SHP77 (cell line): ENCODE measurements at regions not wholly inside any gene's neighbourhood (a gene's known extent, or its start where the extent isn't known, plus 50 kb on each side); places are given as distances from the start of the nearest gene placed in this dataset.
A peak's percentile ranks its signal among the peaks of the same experiment; 100 is the strongest.

ENCODE experiments used
- DNase-seq, 2 experiments: peaks; one replicate each; lab custom pipeline; 2025; lab: John Stamatoyannopoulos, UW

DNA sequence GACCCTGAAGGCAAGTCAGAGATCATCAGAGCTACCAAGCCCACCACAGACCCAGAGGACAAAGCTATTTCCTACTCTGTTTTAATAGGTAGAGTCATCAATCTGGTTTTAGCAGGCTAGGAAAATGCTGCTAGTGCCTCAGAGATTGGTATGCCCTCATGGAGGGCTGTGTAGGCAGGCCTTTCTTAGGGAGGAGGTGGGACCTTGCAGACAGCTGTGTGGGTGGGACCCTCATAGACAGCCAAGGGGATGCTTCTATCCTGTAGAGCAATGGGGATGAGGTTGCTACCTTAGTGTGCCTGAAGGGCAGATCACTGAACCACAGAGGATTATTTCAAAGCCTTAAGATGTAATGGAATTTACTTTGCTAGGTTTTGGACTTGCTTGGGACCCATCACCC, 534.9 kb upstream of the KLF12 start:
- no peak for DNase-seq

DNA sequence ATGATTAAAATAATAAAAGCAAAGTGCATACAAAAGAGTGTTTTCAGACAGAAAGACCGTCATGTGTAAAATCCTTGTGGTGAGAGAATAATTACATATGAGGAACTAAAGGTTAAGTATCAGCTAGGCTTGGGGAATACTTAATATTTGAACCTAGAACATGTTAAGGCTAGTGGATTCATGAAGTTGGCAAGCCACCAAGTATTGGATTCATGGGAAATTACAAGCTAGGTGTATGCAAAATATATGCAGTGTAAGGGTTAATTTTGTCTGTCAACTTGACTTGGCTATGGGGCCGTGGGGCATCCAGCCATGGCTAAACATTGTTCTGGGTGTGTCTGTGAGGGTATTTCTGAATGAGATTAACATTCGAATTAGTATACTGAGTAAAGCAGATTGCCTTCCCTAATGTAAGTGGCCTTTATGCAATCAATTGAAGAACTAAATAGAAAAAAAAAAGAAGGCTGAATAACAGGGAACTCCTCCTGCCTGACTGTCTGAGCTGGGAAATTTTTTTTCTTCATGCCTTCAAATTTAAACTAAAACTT, 533.5 kb upstream of the KLF12 start:
- DNase-seq, result no peak

- DNase-seq, result no peak
Measured at GRCh38 chr13:74662905-74663304, 528.7 kb upstream of the KLF12 start.

DNA sequence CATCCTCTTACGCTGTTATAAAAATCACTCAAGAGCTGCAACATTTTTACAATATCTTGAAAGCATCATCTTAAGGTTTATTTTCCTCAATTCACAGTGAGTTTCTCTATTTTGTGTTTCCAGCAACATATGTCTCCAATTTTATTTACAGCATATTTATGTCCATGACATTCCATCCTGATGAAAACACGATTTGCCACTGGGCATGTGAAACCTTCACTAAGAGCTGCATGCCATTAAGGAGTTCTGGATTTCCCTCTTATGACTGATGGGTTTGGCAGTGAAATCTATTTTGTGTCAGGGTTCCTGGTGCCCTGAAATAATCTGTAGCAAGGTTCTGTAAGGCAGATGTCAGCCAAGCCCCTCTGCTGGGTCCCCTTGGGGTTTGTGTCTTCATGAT, 527.6 kb upstream of the KLF12 start:
- no peak for DNase-seq

DNA sequence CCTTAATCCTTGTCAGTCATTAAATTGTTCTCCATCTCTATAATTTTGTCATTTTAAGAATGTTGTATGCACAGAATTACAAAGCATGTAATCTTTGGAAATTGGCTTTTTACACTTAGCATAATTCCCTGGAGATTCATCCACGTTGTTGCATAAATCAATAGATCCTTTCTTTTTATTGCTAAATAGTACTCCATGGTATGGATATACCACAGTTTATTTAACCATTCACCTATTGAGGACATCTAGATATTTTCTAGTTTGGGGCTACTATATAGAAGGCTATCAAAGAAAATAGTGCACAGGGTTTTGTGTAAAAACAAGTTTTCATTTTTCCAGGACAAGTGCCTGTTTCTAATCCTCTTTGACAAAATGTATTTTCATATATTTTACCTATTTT, 523.6 kb upstream of the KLF12 start:
- no peak for DNase-seq

DNA sequence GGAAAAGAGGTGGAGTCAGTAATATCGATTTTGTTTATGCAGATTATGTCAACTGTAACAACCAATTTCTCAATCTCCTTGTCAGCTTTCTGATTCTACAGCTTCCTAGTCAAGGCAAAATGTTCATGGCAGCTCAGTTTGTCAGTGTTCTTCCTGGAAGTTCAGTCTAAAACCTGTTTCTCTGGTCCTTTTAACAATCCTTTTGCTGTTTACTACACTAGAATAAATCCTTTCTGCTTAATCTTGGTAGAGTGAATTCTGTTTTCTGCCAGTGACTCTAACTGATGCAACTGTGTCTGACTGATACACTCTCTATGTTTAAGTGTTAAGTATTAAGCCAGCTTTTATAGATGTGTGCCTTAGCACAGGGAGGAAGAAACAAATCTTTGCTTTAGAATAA, 516.9 kb upstream of the KLF12 start:
- DNase-seq, result no peak

DNA sequence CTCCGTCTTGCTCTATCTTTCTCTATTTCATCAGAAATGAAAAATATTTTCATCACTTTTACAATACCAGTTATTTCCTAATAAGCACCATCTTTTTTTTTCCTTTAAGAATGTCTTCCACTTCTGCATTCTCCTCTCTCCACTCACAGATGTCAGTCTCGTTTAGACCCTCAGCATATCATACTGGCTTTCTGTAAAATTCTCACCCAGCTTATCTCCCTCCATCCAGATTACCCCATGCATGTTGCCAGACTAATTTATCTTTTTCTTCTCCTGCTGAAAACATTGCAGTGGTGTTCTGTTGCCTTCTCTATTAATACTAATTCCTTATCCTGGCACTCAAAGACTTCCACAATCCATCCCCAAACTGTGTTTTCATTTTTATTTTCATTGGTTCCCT, 513.8 kb upstream of the KLF12 start:
- DNase-seq, result no peak

GRCh38 chr13:74647211-74647610, 513.0 kb upstream of the KLF12 start:
- no peak for DNase-seq

DNA sequence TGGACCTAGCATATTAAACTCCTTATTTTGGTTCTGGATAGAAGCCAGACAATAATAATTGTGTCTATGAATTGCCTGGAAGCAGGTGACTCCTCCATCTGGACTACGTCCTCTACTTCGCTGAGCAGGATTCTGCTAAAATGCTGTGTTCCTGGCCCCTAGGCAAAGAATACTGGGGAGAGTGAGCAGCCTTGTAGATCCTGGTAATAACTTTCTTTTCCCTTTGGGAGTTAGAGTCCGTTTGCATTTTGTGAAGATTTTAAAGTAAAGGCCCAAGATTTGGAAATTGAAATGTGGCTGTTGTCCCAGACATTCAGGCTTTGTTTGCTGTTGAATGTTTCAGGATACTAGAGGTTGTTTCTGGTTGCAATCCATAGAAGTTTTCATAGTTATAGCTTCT, 511.9 kb upstream of the KLF12 start:
- DNase-seq, result no peak

DNA sequence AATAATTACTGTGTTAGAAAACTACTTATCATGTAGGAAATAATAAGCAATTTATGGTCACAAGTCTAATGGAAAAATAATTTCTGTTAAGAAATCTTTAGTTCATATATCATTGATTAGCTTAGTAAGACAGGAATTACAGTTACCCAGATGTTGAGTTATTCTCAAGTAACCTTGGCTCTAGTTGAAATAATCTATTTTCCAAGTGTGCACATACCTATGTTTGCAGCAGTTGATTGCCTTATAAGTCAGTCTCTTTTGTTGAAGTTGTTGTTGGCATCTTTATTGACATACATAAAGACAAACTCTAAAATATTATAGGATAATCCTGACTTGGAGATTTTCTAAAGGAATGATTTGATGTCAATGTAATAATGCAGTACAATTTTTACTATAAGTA, 511.4 kb upstream of the KLF12 start:
- DNase-seq, result no peak

GRCh38 chr13:74644229-74644628, 510.0 kb upstream of the KLF12 start:
- no peak for DNase-seq

- DNase-seq, result no peak
Measured at GRCh38 chr13:74641586-74641985, 507.4 kb upstream of the KLF12 start.

GRCh38 chr13:74633734-74634133, 499.5 kb upstream of the KLF12 start:
- no peak for DNase-seq

GRCh38 chr13:74629985-74630384, 495.8 kb upstream of the KLF12 start:
- no peak for DNase-seq

GRCh38 chr13:74625541-74625940, 491.3 kb upstream of the KLF12 start:
- DNase-seq, result no peak

- DNase-seq, result no peak
Measured at GRCh38 chr13:74623761-74624160, 489.6 kb upstream of the KLF12 start.

GRCh38 chr13:74622284-74622683, 488.1 kb upstream of the KLF12 start:
- no peak for DNase-seq

GRCh38 chr13:74620711-74621110, 486.5 kb upstream of the KLF12 start:
- no peak for DNase-seq

DNA sequence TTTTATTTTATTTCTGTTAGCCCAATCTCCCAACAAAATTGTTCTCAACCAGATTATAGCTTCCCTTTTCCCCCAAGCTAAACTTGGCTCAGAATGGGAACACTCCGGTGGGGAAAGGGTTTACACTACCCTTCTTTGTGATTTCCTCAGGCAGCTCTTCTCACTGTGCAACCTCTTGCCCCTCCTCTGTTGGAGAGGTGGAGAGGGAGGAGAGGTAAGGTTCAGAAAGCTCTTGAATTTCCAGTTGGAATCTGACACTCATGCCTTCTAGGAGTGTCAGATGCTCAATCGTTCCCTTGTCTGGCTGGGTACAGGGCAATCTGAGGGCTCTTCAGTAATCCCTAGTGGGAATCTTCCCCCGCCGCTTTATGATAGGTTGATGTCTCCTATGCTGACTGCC, 486.1 kb upstream of the KLF12 start:
- no peak for DNase-seq

- DNase-seq, result no peak
Measured at GRCh38 chr13:74597526-74597925, 463.3 kb upstream of the KLF12 start.

GRCh38 chr13:74596691-74597090, 462.5 kb upstream of the KLF12 start:
- DNase-seq, result no peak

DNA sequence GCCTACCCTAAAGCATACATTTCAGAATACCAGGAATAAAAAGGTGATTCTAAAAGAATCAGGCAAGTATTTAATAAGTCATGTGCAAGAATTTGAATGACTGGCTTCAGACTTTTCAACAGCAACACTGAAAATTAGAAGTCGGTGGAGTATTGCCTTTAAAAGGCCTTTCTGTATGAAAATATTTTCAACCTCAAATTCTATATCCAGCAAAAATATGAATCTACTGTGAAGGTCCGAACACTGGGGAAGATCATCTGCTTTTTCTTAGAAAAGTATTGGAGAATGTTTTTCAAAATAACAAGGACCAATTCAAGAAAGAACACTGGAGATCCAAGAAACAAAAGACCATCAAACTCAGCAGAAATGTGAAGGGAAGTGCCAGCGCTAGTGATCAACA, 459.5 kb upstream of the KLF12 start:
- DNase-seq, result no peak

GRCh38 chr13:74586847-74587246, 452.6 kb upstream of the KLF12 start:
- DNase-seq, result no peak

DNA sequence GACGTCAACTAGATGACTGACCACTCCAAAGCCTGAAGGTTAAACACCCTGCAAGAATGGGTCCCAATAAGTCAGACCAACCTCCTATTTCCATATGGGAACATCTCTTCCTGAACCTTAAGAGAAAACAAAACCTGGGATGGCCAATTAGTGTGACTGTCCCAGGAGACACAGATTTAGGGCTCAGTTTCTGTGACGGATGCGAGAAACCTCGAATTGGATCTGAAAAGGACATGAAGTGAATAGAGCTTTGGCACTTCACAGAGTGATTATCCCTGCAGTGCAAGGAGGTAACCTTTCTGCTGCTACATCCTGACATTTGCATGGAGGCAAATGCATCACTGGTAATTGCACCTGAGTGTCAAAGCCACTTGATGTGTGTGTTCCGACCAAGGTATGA, 442.2 kb upstream of the KLF12 start:
- no peak for DNase-seq

- peak; percentile 51 to 70 for DNase-seq
Measured at GRCh38 chr13:74575729-74576125, 441.5 kb upstream of the KLF12 start.
